ENCODE measurements at regions not wholly inside any gene's neighbourhood (a gene's known extent, or its start where the extent isn't known, plus 50 kb on each side); places are given as distances from the start of the nearest gene placed in this dataset.

- H3K4me2 ChIP-seq (ENCODE audit: low read length, poor library complexity, severe bottlenecking) = no peak overlapping the region
- no peak for DNase-seq
- H3K4me3 ChIP-seq (ENCODE audit: insufficient read depth in 1 of 2, low read depth in 1 of 2, low read length in 2 of 2) = no peak overlapping the region
- H3K27me3 ChIP-seq (ENCODE audit: control insufficient read depth in 1 of 2, insufficient read depth in 1 of 2, low read length in 2 of 2) = peaks cover 0 to 5% of the 10 kb centered on the region in 2 experiments
- H3K23ac ChIP-seq (ENCODE audit: low read length in 2 of 2) = no peak overlapping the region
- H3K4ac ChIP-seq (ENCODE audit: low read depth in 1 of 2, low read length in 2 of 2) = no peak overlapping the region
- H2BK5ac ChIP-seq (ENCODE audit: low read depth, low read length, poor library complexity, severe bottlenecking) = no peak overlapping the region
- H4K91ac ChIP-seq (ENCODE audit: low read length) = no peak overlapping the region
- H2BK15ac ChIP-seq (ENCODE audit: low read depth, poor library complexity, severe bottlenecking) = no peak overlapping the region
- no peaks in the 10 kb centered on the region for H3K4me1 ChIP-seq (ENCODE audit: control insufficient read depth, insufficient read depth, low read depth, low read length)
- peak overlapping the region in 1 of 2 experiments; percentile 18 for H3K14ac ChIP-seq (ENCODE audit: low read length in 2 of 2)
- H3K36me3 ChIP-seq (ENCODE audit: control insufficient read depth in 1 of 2, insufficient read depth in 2 of 2, low read depth in 1 of 2, low read length in 2 of 2) = no peaks in the 10 kb centered on the region
- no peak overlapping the region for H3K18ac ChIP-seq (ENCODE audit: low read depth in 1 of 2, low read length in 2 of 2)
- H3K79me1 ChIP-seq (replicated peaks; ENCODE audit: low read length, poor library complexity, severe bottlenecking) = no peaks in the 10 kb centered on the region
- H2BK12ac ChIP-seq (ENCODE audit: low read length in 2 of 2) = no peak overlapping the region
- no peak overlapping the region for H3K27ac ChIP-seq (ENCODE audit: low read length, poor library complexity, severe bottlenecking)
- no peak overlapping the region for H2AFZ ChIP-seq (ENCODE audit: low read depth, low read length)
- H2BK120ac ChIP-seq (ENCODE audit: low read depth, low read length) = no peak overlapping the region
- no peak overlapping the region for H4K8ac ChIP-seq (ENCODE audit: low read length)
- H3K9me3 ChIP-seq (ENCODE audit: control insufficient read depth, low read length) = no peaks in the 10 kb centered on the region
- WGBS = 93% methylated on average over 11 of the region's 11 CpGs
- no peak overlapping the region for H2AK5ac ChIP-seq (ENCODE audit: low read length, severe bottlenecking)
- no peak overlapping the region for H3K9ac ChIP-seq (ENCODE audit: low read length)
Measured at GRCh38 chr11:23520226-23520960, 660.1 kb upstream of the CCDC179 start.

DNA sequence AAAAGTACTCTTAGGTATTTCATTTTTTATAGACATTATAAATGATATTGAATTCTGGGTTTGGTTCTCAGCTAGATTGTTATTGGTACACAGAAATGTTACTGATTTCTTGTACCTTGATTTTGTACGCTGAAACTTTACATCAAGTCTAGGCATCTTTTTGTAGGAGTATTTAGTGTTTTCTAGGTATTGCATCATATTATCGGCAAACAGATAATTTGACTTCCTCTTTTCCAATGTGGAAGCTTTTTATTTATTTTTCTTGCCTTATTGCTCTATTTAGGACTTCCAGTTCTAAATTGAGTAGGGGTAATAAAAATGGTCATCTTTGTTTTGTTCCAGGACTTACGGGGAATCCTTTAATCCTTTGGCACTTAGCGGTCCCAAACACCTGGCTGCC lies 676.6 kb upstream of the CCDC179 start:
- Histone ChIP-seq H2AK5ac (ENCODE audit: low read length, severe bottlenecking) (no peak overlapping the region), H2BK5ac (ENCODE audit: low read depth, low read length, poor library complexity, severe bottlenecking) (no peak overlapping the region), H3K27ac (ENCODE audit: low read length, poor library complexity, severe bottlenecking) (no peak overlapping the region), H4K91ac (ENCODE audit: low read length) (no peak overlapping the region), H3K9ac (ENCODE audit: low read length) (no peak overlapping the region), H3K23ac (ENCODE audit: low read length in 2 of 2) (no peak overlapping the region), H2BK120ac (ENCODE audit: low read depth, low read length) (no peak overlapping the region), H3K79me1 (replicated peaks; ENCODE audit: low read length, poor library complexity, severe bottlenecking) (no peaks in the 10 kb centered on the region), H3K14ac (ENCODE audit: low read length in 2 of 2) (no peak overlapping the region), H3K9me3 (ENCODE audit: control insufficient read depth, low read length) (no peaks in the 10 kb centered on the region), H2AFZ (ENCODE audit: low read depth, low read length) (no peak overlapping the region), H3K4ac (ENCODE audit: low read depth in 1 of 2, low read length in 2 of 2) (no peak overlapping the region), H2BK15ac (ENCODE audit: low read depth, poor library complexity, severe bottlenecking) (no peak overlapping the region), H3K4me1 (ENCODE audit: control insufficient read depth, insufficient read depth, low read depth, low read length) (peaks cover 4% of the 10 kb centered on the region), H3K4me3 (ENCODE audit: insufficient read depth in 1 of 2, low read depth in 1 of 2, low read length in 2 of 2) (no peak overlapping the region), H3K27me3 (ENCODE audit: control insufficient read depth in 1 of 2, insufficient read depth in 1 of 2, low read length in 2 of 2) (no peaks in the 10 kb centered on the region), H3K4me2 (ENCODE audit: low read length, poor library complexity, severe bottlenecking) (no peak overlapping the region), H3K36me3 (ENCODE audit: control insufficient read depth in 1 of 2, insufficient read depth in 2 of 2, low read depth in 1 of 2, low read length in 2 of 2) (no peaks in the 10 kb centered on the region), H4K8ac (ENCODE audit: low read length) (no peak overlapping the region), H2BK12ac (ENCODE audit: low read length in 2 of 2) (no peak overlapping the region), H3K18ac (ENCODE audit: low read depth in 1 of 2, low read length in 2 of 2) (no peak overlapping the region)
- 64% methylated on average over 3 of the region's 4 CpGs for WGBS
- no peak for DNase-seq

- Histone ChIP-seq H3K23ac (ENCODE audit: low read length in 2 of 2) (no peak overlapping the region), H4K8ac (ENCODE audit: low read length) (peak overlapping the region; percentile 67), H2BK12ac (ENCODE audit: low read length in 2 of 2) (no peak overlapping the region), H2AFZ (ENCODE audit: low read depth, low read length) (no peak overlapping the region), H3K27ac (ENCODE audit: low read length, poor library complexity, severe bottlenecking) (no peak overlapping the region), H3K9me3 (ENCODE audit: control insufficient read depth, low read length) (no peaks in the 10 kb centered on the region), H2AK5ac (ENCODE audit: low read length, severe bottlenecking) (no peak overlapping the region), H3K18ac (ENCODE audit: low read depth in 1 of 2, low read length in 2 of 2) (no peak overlapping the region), H3K4me2 (ENCODE audit: low read length, poor library complexity, severe bottlenecking) (no peak overlapping the region), H3K36me3 (ENCODE audit: control insufficient read depth in 1 of 2, insufficient read depth in 2 of 2, low read depth in 1 of 2, low read length in 2 of 2) (no peaks in the 10 kb centered on the region), H3K79me1 (replicated peaks; ENCODE audit: low read length, poor library complexity, severe bottlenecking) (no peaks in the 10 kb centered on the region), H2BK5ac (ENCODE audit: low read depth, low read length, poor library complexity, severe bottlenecking) (no peak overlapping the region), H3K4me1 (ENCODE audit: control insufficient read depth, insufficient read depth, low read depth, low read length) (peaks cover 4% of the 10 kb centered on the region), H2BK120ac (ENCODE audit: low read depth, low read length) (no peak overlapping the region), H4K91ac (ENCODE audit: low read length) (no peak overlapping the region), H3K27me3 (ENCODE audit: control insufficient read depth in 1 of 2, insufficient read depth in 1 of 2, low read length in 2 of 2) (no peaks in the 10 kb centered on the region), H2BK15ac (ENCODE audit: low read depth, poor library complexity, severe bottlenecking) (no peak overlapping the region), H3K4me3 (ENCODE audit: insufficient read depth in 1 of 2, low read depth in 1 of 2, low read length in 2 of 2) (no peak overlapping the region), H3K4ac (ENCODE audit: low read depth in 1 of 2, low read length in 2 of 2) (no peak overlapping the region), H3K9ac (ENCODE audit: low read length) (peak overlapping the region; percentile 57), H3K14ac (ENCODE audit: low read length in 2 of 2) (no peak overlapping the region)
- DNase-seq = no peak
- WGBS = 62% methylated on average over 4 of the region's 5 CpGs
Measured at GRCh38 chr11:23539556-23539955, 679.3 kb upstream of the CCDC179 start.

DNA sequence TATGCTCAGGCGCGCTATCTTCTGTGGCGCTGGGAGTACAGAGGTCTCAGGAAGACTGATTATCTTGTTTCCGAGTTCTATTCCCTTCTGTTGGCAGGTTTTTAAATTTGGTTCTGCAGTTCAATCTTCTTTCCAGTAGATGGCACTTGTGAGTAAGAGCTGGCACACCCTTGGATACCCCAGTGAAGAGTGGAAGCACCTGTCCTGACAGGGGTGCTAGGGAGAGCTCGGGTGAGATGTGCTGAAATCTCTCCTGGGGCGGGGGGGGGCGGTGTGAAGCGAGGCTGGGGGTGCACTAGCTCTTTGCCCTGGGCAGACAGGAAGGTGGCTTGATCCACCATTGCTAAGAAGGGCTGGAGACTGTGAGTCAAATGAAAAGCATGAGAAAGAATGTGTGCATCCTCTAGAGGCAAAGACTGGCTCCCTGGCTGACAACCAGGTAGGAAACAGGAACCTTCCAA lies 679.9 kb upstream of the CCDC179 start:
- H3K27me3 ChIP-seq (ENCODE audit: control insufficient read depth in 1 of 2, insufficient read depth in 1 of 2, low read length in 2 of 2) = no peaks in the 10 kb centered on the region
- no peak overlapping the region for H2BK120ac ChIP-seq (ENCODE audit: low read depth, low read length)
- peaks cover 4% of the 10 kb centered on the region for H3K4me1 ChIP-seq (ENCODE audit: control insufficient read depth, insufficient read depth, low read depth, low read length)
- no peak overlapping the region for H3K27ac ChIP-seq (ENCODE audit: low read length, poor library complexity, severe bottlenecking)
- no peak overlapping the region for H3K18ac ChIP-seq (ENCODE audit: low read depth in 1 of 2, low read length in 2 of 2)
- no peaks in the 10 kb centered on the region for H3K9me3 ChIP-seq (ENCODE audit: control insufficient read depth, low read length)
- H3K14ac ChIP-seq (ENCODE audit: low read length in 2 of 2) = no peak overlapping the region
- H3K4me2 ChIP-seq (ENCODE audit: low read length, poor library complexity, severe bottlenecking) = peak overlapping the region; percentile 57
- H2BK12ac ChIP-seq (ENCODE audit: low read length in 2 of 2) = no peak overlapping the region
- no peak overlapping the region for H3K4me3 ChIP-seq (ENCODE audit: insufficient read depth in 1 of 2, low read depth in 1 of 2, low read length in 2 of 2)
- H4K8ac ChIP-seq (ENCODE audit: low read length) = no peak overlapping the region
- H3K79me1 ChIP-seq (replicated peaks; ENCODE audit: low read length, poor library complexity, severe bottlenecking) = no peaks in the 10 kb centered on the region
- no peak overlapping the region for H4K91ac ChIP-seq (ENCODE audit: low read length)
- H2AK5ac ChIP-seq (ENCODE audit: low read length, severe bottlenecking) = no peak overlapping the region
- 7% methylated on average over 6 of the region's 8 CpGs for WGBS
- H2AFZ ChIP-seq (ENCODE audit: low read depth, low read length) = no peak overlapping the region
- DNase-seq = peak; percentile 53
- H3K4ac ChIP-seq (ENCODE audit: low read depth in 1 of 2, low read length in 2 of 2) = no peak overlapping the region
- H2BK15ac ChIP-seq (ENCODE audit: low read depth, poor library complexity, severe bottlenecking) = no peak overlapping the region
- H3K9ac ChIP-seq (ENCODE audit: low read length) = peak overlapping the region; percentile 57
- no peak overlapping the region for H3K23ac ChIP-seq (ENCODE audit: low read length in 2 of 2)
- no peaks in the 10 kb centered on the region for H3K36me3 ChIP-seq (ENCODE audit: control insufficient read depth in 1 of 2, insufficient read depth in 2 of 2, low read depth in 1 of 2, low read length in 2 of 2)
- no peak overlapping the region for H2BK5ac ChIP-seq (ENCODE audit: low read depth, low read length, poor library complexity, severe bottlenecking)
